HepG2 (cell line): ENCODE measurements at regions not wholly inside any gene's neighbourhood (a gene's known extent, or its start where the extent isn't known, plus 50 kb on each side); places are given as distances from the start of the nearest gene placed in this dataset.

Experiments used
- ATAC-seq: fragments of 200-7000 bp; cut with Tn5 transposase; 3 replicates; pipeline ENCODE4 v1.9.1; 2020; ENCODE audit warnings: mild to moderate bottlenecking, moderate library complexity
- BruUV-seq: library from RNA; stranded (reverse); fragments of 400-500 nt; replicated peaks from 2 replicates; lab custom pipeline; 2021; lab: Mats Ljungman, UMichigan
- CTCF ChIA-PET: fragments of 300-600 bp; formaldehyde crosslinking; extraction: SDS; loops from one replicate; lab custom pipeline; 2021; ENCODE audit warnings: low total read pairs, inconsistent platforms, low intra/inter-chr PET ratio; lab: Yijun Ruan, JAX
- POLR2A ChIA-PET: fragments of 350-600 bp; sonication (Branson Sonifier 250); formaldehyde crosslinking; loops from one replicate; lab custom pipeline; 2020; ENCODE audit warnings: antibody characterized with exemption, inconsistent platforms; lab: Yijun Ruan, JAX
- DNase-seq: peaks from one replicate; pipeline ENCODE4 v3.0.0-alpha.2; 2015; ENCODE audit warnings: low spot score
- FAIRE-seq: peaks from 3 replicates; lab custom pipeline; 2011; peaks lifted over from hg19 to GRCh38; lab: Jason Lieb, UNC
- H2AFZ ChIP-seq: one replicate; pipeline ENCODE4 v1.6.1; 2011; ENCODE audit warnings: low read length, inconsistent platforms
- H3K27ac ChIP-seq: fragments of 300-600 bp; 3 replicates; pipeline ENCODE4 v1.8.0; 2011; ENCODE audit warnings: mixed run types, mild to moderate bottlenecking, mixed read lengths, low read length, inconsistent platforms; ENCODE audit not compliant: insufficient read depth; ENCODE audit errors: extremely low read length
- H3K27me3 ChIP-seq, 2 experiments: fragments of 200-600 bp in 1 of 2; 2 replicates in 1 of 2; 3 replicates in 1 of 2; pipeline versions ENCODE4 v1.6.0 to v1.8.0; 2011; ENCODE audit warnings: low read length in 2 of 2, mild to moderate bottlenecking in 2 of 2, moderate library complexity in 2 of 2, inconsistent platforms in 1 of 2; ENCODE audit not compliant: insufficient read depth in 2 of 2, control insufficient read depth in 1 of 2
- H3K36me3 ChIP-seq, 2 experiments: fragments of 200-600 bp in 1 of 2; replicated peaks in 1 of 2; 2 replicates in 1 of 2; 3 replicates in 1 of 2; pipeline versions ENCODE4 v1.5.1 to v1.8.0; 2011; ENCODE audit warnings: low read length in 2 of 2, inconsistent platforms in 1 of 2; ENCODE audit not compliant: insufficient read depth in 2 of 2, control insufficient read depth in 1 of 2
- H3K4me1 ChIP-seq: 2 replicates; pipeline ENCODE4 v1.5.1; 2012; ENCODE audit warnings: low read length, inconsistent platforms; ENCODE audit not compliant: insufficient read depth
- H3K4me2 ChIP-seq: 2 replicates; pipeline ENCODE4 v1.6.0; 2011; ENCODE audit warnings: low read depth, low read length, inconsistent platforms
- H3K4me3 ChIP-seq, 3 experiments: fragments of 200-600 bp in 1 of 3; sonication (generic), shearing (Covaris generic) in 1 of 3; replicated peaks in 1 of 3; 2 replicates each; pipeline ENCODE4 v1.5.1; 2011 to 2016; ENCODE audit warnings: low read length in 3 of 3, inconsistent platforms in 2 of 3, low read depth in 2 of 3, mild to moderate bottlenecking in 2 of 3, control low read depth in 1 of 3, mixed read lengths in 1 of 3; ENCODE audit not compliant: insufficient read depth in 1 of 3
- H3K79me2 ChIP-seq: one replicate; pipeline ENCODE4 v1.6.1; 2011; ENCODE audit warnings: low read length, inconsistent platforms; ENCODE audit not compliant: insufficient read depth
- H3K9ac ChIP-seq: 2 replicates; pipeline ENCODE4 v1.6.0; 2011; ENCODE audit warnings: mild to moderate bottlenecking, low read depth, low read length, inconsistent platforms; ENCODE audit not compliant: insufficient read depth
- H3K9me3 ChIP-seq: 2 replicates; pipeline ENCODE4 v1.5.1; 2012; ENCODE audit warnings: mild to moderate bottlenecking, low read length
- H4K20me1 ChIP-seq: 2 replicates; pipeline ENCODE4 v1.6.0; 2011; ENCODE audit warnings: inconsistent platforms, mild to moderate bottlenecking, low read length, moderate library complexity; ENCODE audit not compliant: insufficient read depth
- ATM ChIP-seq: fragments of 450-650 bp; IDR thresholded peaks from 2 replicates; pipeline ENCODE4 v1.7.1; 2017; ENCODE audit warnings: mild to moderate bottlenecking, borderline replicate concordance
- HES4 ChIP-seq: sonication (generic); formaldehyde crosslinking; IDR thresholded peaks from 2 replicates; pipeline ENCODE4 v1.9.0; 2021; ENCODE audit warnings: mild to moderate bottlenecking, missing genetic modification reagents, borderline replicate concordance
- KAT2B ChIP-seq: fragments of 150-350 bp; IDR thresholded peaks from 2 replicates; pipeline ENCODE4 v1.6.1; 2014; ENCODE audit warnings: low read depth, low read length, borderline replicate concordance
- MAFK ChIP-seq, 2 experiments: IDR thresholded peaks in 1 of 2; conservative IDR thresholded peaks in 1 of 2; 2 replicates each; pipeline ENCODE4 v1.6.1; 2011; ENCODE audit warnings: improper control_type of control experiment in 2 of 2, low read length in 2 of 2
- RAD21 ChIP-seq: fragments of 450-650 bp; formaldehyde crosslinking; IDR thresholded peaks from 2 replicates; pipeline ENCODE4 v1.5.0; 2020; ENCODE audit warnings: mild to moderate bottlenecking
- RARA ChIP-seq: IDR thresholded peaks from 2 replicates; pipeline ENCODE4 v1.6.1; 2016; ENCODE audit warnings: missing genetic modification reagents, missing compliant biosample characterization
- RFX3 ChIP-seq: IDR thresholded peaks from 2 replicates; pipeline ENCODE4 v1.6.1; 2016; ENCODE audit warnings: missing biosample characterization, missing genetic modification reagents
- ZFP36 ChIP-seq: fragments of 150-350 bp; IDR thresholded peaks from 2 replicates; pipeline ENCODE4 v1.6.1; 2018; ENCODE audit warnings: borderline replicate concordance, low read length, low read depth; ENCODE audit not compliant: partially characterized antibody
- ZFP41 ChIP-seq: sonication (generic); formaldehyde crosslinking; IDR thresholded peaks from 2 replicates; pipeline ENCODE4 v1.4.0; 2020; ENCODE audit warnings: mild to moderate bottlenecking, missing genetic modification reagents, borderline replicate concordance
- ZNF121 ChIP-seq: sonication (generic); formaldehyde crosslinking; IDR thresholded peaks from 2 replicates; pipeline ENCODE4 v1.5.0; 2020; ENCODE audit warnings: mild to moderate bottlenecking, missing genetic modification reagents
- ZNF20 ChIP-seq: sonication (generic); formaldehyde crosslinking; IDR thresholded peaks from 2 replicates; pipeline ENCODE4 v1.4.0; 2020; ENCODE audit warnings: mild to moderate bottlenecking, moderate library complexity, missing genetic modification reagents
- ZNF326 ChIP-seq: sonication (generic); formaldehyde crosslinking; IDR thresholded peaks from 2 replicates; pipeline ENCODE4 v1.4.0; 2020; ENCODE audit warnings: missing genetic modification reagents, borderline replicate concordance
- ZNF451 ChIP-seq: sonication (generic); formaldehyde crosslinking; IDR thresholded peaks from 2 replicates; pipeline ENCODE4 v1.5.0; 2020; ENCODE audit warnings: mild to moderate bottlenecking, missing genetic modification reagents
- ZNF563 ChIP-seq: sonication (generic); formaldehyde crosslinking; IDR thresholded peaks from 2 replicates; pipeline ENCODE4 v1.8.0; 2022; ENCODE audit warnings: mild to moderate bottlenecking, moderate library complexity, missing genetic modification reagents
- ZNF615 ChIP-seq: sonication (generic); formaldehyde crosslinking; IDR thresholded peaks from 2 replicates; pipeline ENCODE4 v1.5.0; 2020; ENCODE audit warnings: mild to moderate bottlenecking, missing genetic modification reagents, borderline replicate concordance
- in situ Hi-C: cut with HindIII; loops from 2 replicates; pipeline ENCODE4 v1.10.0; 2017; ENCODE audit warnings: low pct_unique_long_range_greater_than_20kb; ENCODE audit not compliant: extremely low pct_ligation_motif_present
- intact Hi-C: fragments of 100-400 bp; cut with micrococcal nuclease; formaldehyde crosslinking; loops from one replicate; pipeline ENCODE4 v1.10.0; 2022; ENCODE audit not compliant: unreplicated experiment
- TF ChIP-seq, protein P1 (sequence below): sonication (generic); formaldehyde crosslinking; IDR thresholded peaks from 2 replicates; pipeline ENCODE4 v1.5.0; 2020; ENCODE audit warnings: missing genetic modification reagents, mild to moderate bottlenecking, borderline replicate concordance
- TF ChIP-seq, protein P2 (sequence below): sonication (generic); formaldehyde crosslinking; IDR thresholded peaks from 2 replicates; pipeline ENCODE4 v1.4.0; 2020; ENCODE audit warnings: missing genetic modification reagents
- TF ChIP-seq, protein P3 (sequence below): IDR thresholded peaks from 2 replicates; pipeline ENCODE4 v1.6.1; 2016; ENCODE audit warnings: low read depth
- TF ChIP-seq, protein P4 (sequence below): sonication (generic); formaldehyde crosslinking; IDR thresholded peaks from 2 replicates; pipeline ENCODE4 v1.5.1; 2020; ENCODE audit warnings: mild to moderate bottlenecking, moderate library complexity, missing genetic modification reagents
- TF ChIP-seq, protein P5 (sequence below): sonication (generic); formaldehyde crosslinking; IDR thresholded peaks from 2 replicates; pipeline ENCODE4 v1.4.0; 2020; ENCODE audit warnings: missing genetic modification reagents

DNA sequence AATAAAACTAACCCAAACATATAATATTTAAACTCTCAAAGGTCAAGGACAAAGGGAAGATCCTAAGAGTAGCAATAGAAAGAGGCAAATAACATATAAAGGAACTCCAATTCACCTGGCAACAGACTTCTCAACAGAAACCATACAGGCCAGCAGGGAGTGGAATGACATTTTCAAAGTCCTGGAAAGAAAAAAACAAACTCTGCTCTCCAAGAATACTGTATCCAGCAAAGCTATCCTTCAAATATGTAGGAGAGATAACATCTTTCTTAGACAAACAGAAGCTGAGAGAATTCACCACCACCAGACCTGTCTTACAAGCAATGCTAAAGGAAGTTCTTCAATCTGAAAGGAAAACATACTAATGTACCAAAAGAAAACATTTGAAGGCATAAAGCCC lies 51.5 kb upstream of the TMEM158 start:
- Histone ChIP-seq H3K27ac (no peak overlapping the region), H4K20me1 (no peaks in the 10 kb centered on the region), H3K27me3 (no peaks in the 10 kb centered on the region), H3K9ac (no peak overlapping the region), H3K4me2 (no peak overlapping the region), H3K4me1 (no peaks in the 10 kb centered on the region), H2AFZ (no peak overlapping the region), H3K36me3 (no peaks in the 10 kb centered on the region), H3K9me3 (peaks cover 5% of the 10 kb centered on the region; the same call in 1 of the 2 replicates), H3K4me3 (no peak overlapping the region), H3K79me2 (no peaks in the 10 kb centered on the region)
- TF ChIP-seq, protein P1, sequence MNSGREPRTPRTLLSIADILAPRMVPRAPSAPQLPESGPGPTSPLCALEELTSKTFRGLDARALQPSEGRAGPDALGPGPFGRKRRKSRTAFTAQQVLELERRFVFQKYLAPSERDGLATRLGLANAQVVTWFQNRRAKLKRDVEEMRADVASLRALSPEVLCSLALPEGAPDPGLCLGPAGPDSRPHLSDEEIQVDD (CRISPR knock-in tag), result no peak
- TF ChIP-seq, protein P2, sequence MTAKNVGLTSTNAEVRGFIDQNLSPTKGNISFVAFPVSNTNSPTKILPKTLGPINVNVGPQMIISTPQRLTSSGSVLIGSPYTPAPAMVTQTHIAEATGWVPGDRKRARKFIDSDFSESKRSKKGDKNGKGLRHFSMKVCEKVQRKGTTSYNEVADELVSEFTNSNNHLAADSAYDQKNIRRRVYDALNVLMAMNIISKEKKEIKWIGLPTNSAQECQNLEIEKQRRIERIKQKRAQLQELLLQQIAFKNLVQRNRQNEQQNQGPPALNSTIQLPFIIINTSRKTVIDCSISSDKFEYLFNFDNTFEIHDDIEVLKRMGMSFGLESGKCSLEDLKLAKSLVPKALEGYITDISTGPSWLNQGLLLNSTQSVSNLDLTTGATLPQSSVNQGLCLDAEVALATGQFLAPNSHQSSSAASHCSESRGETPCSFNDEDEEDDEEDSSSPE (CRISPR knock-in tag), result no peak
- TF ChIP-seq, protein P3, sequence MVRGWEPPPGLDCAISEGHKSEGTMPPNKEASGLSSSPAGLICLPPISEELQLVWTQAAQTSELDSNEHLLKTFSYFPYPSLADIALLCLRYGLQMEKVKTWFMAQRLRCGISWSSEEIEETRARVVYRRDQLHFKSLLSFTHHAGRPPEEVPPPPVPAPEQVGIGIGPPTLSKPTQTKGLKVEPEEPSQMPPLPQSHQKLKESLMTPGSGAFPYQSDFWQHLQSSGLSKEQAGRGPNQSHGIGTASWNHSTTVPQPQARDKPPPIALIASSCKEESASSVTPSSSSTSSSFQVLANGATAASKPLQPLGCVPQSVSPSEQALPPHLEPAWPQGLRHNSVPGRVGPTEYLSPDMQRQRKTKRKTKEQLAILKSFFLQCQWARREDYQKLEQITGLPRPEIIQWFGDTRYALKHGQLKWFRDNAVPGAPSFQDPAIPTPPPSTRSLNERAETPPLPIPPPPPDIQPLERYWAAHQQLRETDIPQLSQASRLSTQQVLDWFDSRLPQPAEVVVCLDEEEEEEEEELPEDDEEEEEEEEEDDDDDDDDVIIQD, result no peak
- TF ChIP-seq ZNF615 (CRISPR knock-in tag), result no peak
- TF ChIP-seq MAFK (conservative IDR thresholded peaks at IDR 0.05 in 1 of 2, IDR thresholded peaks at IDR 0.05 in 1 of 2; ENCODE audit: low read length in 2 of 2), result no peak
- no peak for TF ChIP-seq ZNF121 (CRISPR knock-in tag)
- TF ChIP-seq ATM, result no peak
- no peak for TF ChIP-seq KAT2B
- TF ChIP-seq ZNF326 (CRISPR knock-in tag), result no peak
- TF ChIP-seq RFX3 (CRISPR knock-in tag), result no peak
- TF ChIP-seq RARA (CRISPR knock-in tag), result no peak
- TF ChIP-seq ZFP36, result no peak
- TF ChIP-seq, protein P4, sequence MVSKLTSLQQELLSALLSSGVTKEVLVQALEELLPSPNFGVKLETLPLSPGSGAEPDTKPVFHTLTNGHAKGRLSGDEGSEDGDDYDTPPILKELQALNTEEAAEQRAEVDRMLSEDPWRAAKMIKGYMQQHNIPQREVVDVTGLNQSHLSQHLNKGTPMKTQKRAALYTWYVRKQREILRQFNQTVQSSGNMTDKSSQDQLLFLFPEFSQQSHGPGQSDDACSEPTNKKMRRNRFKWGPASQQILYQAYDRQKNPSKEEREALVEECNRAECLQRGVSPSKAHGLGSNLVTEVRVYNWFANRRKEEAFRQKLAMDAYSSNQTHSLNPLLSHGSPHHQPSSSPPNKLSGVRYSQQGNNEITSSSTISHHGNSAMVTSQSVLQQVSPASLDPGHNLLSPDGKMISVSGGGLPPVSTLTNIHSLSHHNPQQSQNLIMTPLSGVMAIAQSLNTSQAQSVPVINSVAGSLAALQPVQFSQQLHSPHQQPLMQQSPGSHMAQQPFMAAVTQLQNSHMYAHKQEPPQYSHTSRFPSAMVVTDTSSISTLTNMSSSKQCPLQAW, result no peak
- TF ChIP-seq, protein P5, sequence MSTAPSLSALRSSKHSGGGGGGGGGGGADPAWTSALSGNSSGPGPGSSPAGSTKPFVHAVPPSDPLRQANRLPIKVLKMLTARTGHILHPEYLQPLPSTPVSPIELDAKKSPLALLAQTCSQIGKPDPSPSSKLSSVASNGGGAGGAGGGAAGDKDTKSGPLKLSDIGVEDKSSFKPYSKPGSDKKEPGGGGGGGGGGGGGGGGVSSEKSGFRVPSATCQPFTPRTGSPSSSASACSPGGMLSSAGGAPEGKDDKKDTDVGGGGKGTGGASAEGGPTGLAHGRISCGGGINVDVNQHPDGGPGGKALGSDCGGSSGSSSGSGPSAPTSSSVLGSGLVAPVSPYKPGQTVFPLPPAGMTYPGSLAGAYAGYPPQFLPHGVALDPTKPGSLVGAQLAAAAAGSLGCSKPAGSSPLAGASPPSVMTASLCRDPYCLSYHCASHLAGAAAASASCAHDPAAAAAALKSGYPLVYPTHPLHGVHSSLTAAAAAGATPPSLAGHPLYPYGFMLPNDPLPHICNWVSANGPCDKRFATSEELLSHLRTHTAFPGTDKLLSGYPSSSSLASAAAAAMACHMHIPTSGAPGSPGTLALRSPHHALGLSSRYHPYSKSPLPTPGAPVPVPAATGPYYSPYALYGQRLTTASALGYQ (CRISPR knock-in tag), result no peak
- TF ChIP-seq ZNF451 (CRISPR knock-in tag), result no peak
- TF ChIP-seq ZNF20 (CRISPR knock-in tag), result no peak
- no peak for TF ChIP-seq RAD21 (CRISPR knock-in tag)
- no peak for TF ChIP-seq ZFP41 (CRISPR knock-in tag)
- TF ChIP-seq HES4, result no peak
- no peak for TF ChIP-seq ZNF563 (CRISPR knock-in tag)
- DNase-seq, result no peak
- BruUV-seq, result no TSS peak
- ChIA-PET CTCF (no interaction called here), POLR2A (no interaction called here)
- FAIRE-seq, result no peak
- ATAC-seq, result no peak
- in situ Hi-C loops, result no loop called here
- intact Hi-C loops, result no loop called here
